H9 (cell line): ENCODE measurements at regions not wholly inside any gene's neighbourhood (a gene's known extent, or its start where the extent isn't known, plus 50 kb on each side); places are given as distances from the start of the nearest gene placed in this dataset.

Source experiments
- DNase-seq: peaks from one replicate; pipeline ENCODE4 v3.0.0-alpha.2; 2017
- H2AFZ ChIP-seq: one replicate; pipeline ENCODE4 v1.6.1; 2013; ENCODE audit warnings: mild to moderate bottlenecking, low read length, control low read depth, moderate library complexity
- H2AK5ac ChIP-seq: 2 replicates; pipeline ENCODE4 v1.6.1; 2013; ENCODE audit warnings: low read length, control low read depth, mixed read lengths; ENCODE audit not compliant: insufficient read length
- H2BK120ac ChIP-seq: one replicate; pipeline ENCODE4 v1.6.1; 2013; ENCODE audit warnings: low read depth, mild to moderate bottlenecking, low read length, control low read depth, inconsistent platforms; ENCODE audit not compliant: poor library complexity, severe bottlenecking
- H2BK12ac ChIP-seq: 2 replicates; pipeline ENCODE4 v1.6.1; 2013; ENCODE audit warnings: low read length, control low read depth, mixed read lengths, low read depth; ENCODE audit not compliant: insufficient read length
- H2BK15ac ChIP-seq: 2 replicates; pipeline ENCODE4 v1.6.1; 2013; ENCODE audit warnings: low read depth, low read length, control low read depth
- H2BK20ac ChIP-seq: one replicate; pipeline ENCODE4 v1.6.1; 2013; ENCODE audit warnings: low read depth, mild to moderate bottlenecking, low read length, control low read depth, inconsistent platforms; ENCODE audit not compliant: poor library complexity, severe bottlenecking
- H2BK5ac ChIP-seq: 2 replicates; pipeline ENCODE4 v1.6.1; 2013; ENCODE audit warnings: low read length, control low read depth, mixed read lengths; ENCODE audit not compliant: insufficient read length
- H3K14ac ChIP-seq: 2 replicates; pipeline ENCODE4 v1.6.1; 2013; ENCODE audit warnings: low read length, control low read depth; ENCODE audit not compliant: insufficient read depth
- H3K18ac ChIP-seq: 2 replicates; pipeline ENCODE4 v1.6.1; 2013; ENCODE audit warnings: low read depth, mild to moderate bottlenecking, mixed read lengths, low read length, control low read depth; ENCODE audit not compliant: insufficient read length
- H3K23ac ChIP-seq: 2 replicates; pipeline ENCODE4 v1.6.1; 2013; ENCODE audit warnings: low read length, control low read depth, mixed read lengths, low read depth; ENCODE audit not compliant: insufficient read length
- H3K23me2 ChIP-seq: 2 replicates; pipeline ENCODE4 v1.6.1; 2013; ENCODE audit warnings: low read depth, mild to moderate bottlenecking, mixed read lengths, low read length, control low read depth; ENCODE audit not compliant: insufficient read length, poor library complexity, severe bottlenecking
- H3K27ac ChIP-seq: 2 replicates; pipeline ENCODE4 v1.5.1; 2013; ENCODE audit warnings: low read length, control low read depth, mixed read lengths, low read depth; ENCODE audit not compliant: insufficient read length
- H3K27me3 ChIP-seq: 2 replicates; pipeline ENCODE4 v1.6.1; 2013; ENCODE audit warnings: low read length, control low read depth, inconsistent platforms; ENCODE audit not compliant: insufficient read depth
- H3K4ac ChIP-seq: 2 replicates; pipeline ENCODE4 v1.6.1; 2013; ENCODE audit warnings: low read depth, mild to moderate bottlenecking, control low read depth, inconsistent platforms, low read length, moderate library complexity
- H3K4me1 ChIP-seq: 2 replicates; pipeline ENCODE4 v1.6.1; 2013; ENCODE audit warnings: low read length, control low read depth, inconsistent platforms; ENCODE audit not compliant: insufficient read depth
- H3K4me2 ChIP-seq: 2 replicates; pipeline ENCODE4 v1.6.1; 2013; ENCODE audit warnings: low read length, control low read depth, mixed read lengths; ENCODE audit not compliant: insufficient read length, insufficient read depth
- H3K56ac ChIP-seq: 2 replicates; pipeline ENCODE4 v1.6.1; 2013; ENCODE audit warnings: low read depth, mild to moderate bottlenecking, mixed read lengths, low read length, control low read depth; ENCODE audit not compliant: insufficient read length
- H3K79me1 ChIP-seq: 2 replicates; pipeline ENCODE4 v1.6.1; 2013; ENCODE audit warnings: low read depth, mild to moderate bottlenecking, moderate library complexity, low read length, control low read depth, inconsistent platforms; ENCODE audit not compliant: insufficient read depth, poor library complexity, severe bottlenecking
- H3K79me2 ChIP-seq: 2 replicates; pipeline ENCODE4 v1.6.1; 2013; ENCODE audit warnings: low read length, control low read depth, inconsistent platforms; ENCODE audit not compliant: insufficient read depth
- H3K9ac ChIP-seq: 2 replicates; pipeline ENCODE4 v1.6.1; 2013; ENCODE audit warnings: low read length, control low read depth, mixed read lengths; ENCODE audit not compliant: insufficient read length; ENCODE audit errors: extremely low read depth
- H3K9me3 ChIP-seq: one replicate; pipeline ENCODE4 v1.6.1; 2013; ENCODE audit warnings: low read depth, low read length, inconsistent platforms; ENCODE audit not compliant: control insufficient read depth
- H3T11ph ChIP-seq: one replicate; pipeline ENCODE4 v1.6.1; 2013; ENCODE audit warnings: mild to moderate bottlenecking, low read length, control low read depth, inconsistent platforms
- H4K20me1 ChIP-seq: one replicate; pipeline ENCODE4 v1.6.1; 2013; ENCODE audit not compliant: control insufficient read depth, insufficient read length, insufficient read depth
- H4K5ac ChIP-seq: 2 replicates; pipeline ENCODE4 v1.6.1; 2013; ENCODE audit warnings: low read depth, mild to moderate bottlenecking, mixed read lengths, low read length, control low read depth; ENCODE audit not compliant: insufficient read length
- H4K8ac ChIP-seq: replicated peaks from 2 replicates; pipeline ENCODE4 v1.6.1; 2013; ENCODE audit warnings: low read length, control low read depth, mixed read lengths, low read depth; ENCODE audit not compliant: insufficient read length
- H4K91ac ChIP-seq: 2 replicates; pipeline ENCODE4 v1.6.1; 2013; ENCODE audit warnings: low read depth, mild to moderate bottlenecking, moderate library complexity, mixed read lengths, low read length, control low read depth; ENCODE audit not compliant: insufficient read length
- H3K27ac Mint-ChIP-seq, 3 experiments: 2 replicates in 2 of 3; 3 replicates in 1 of 3; pipeline ENCODE4 v1.8.0; 2020 to 2021; ENCODE audit warnings: mixed read lengths in 3 of 3, mild to moderate bottlenecking in 1 of 3, moderate library complexity in 1 of 3
- H3K27me3 Mint-ChIP-seq: 2 replicates; pipeline ENCODE4 v1.8.0; 2021; ENCODE audit warnings: low read depth, mild to moderate bottlenecking, moderate library complexity, mixed read lengths
- H3K36me3 Mint-ChIP-seq, 3 experiments: 2 replicates in 2 of 3; 3 replicates in 1 of 3; pipeline ENCODE4 v1.8.0; 2020 to 2021; ENCODE audit warnings: low read depth in 3 of 3, mixed read lengths in 3 of 3; ENCODE audit not compliant: insufficient read depth in 1 of 3
- H3K4me1 Mint-ChIP-seq, 2 experiments: 2 replicates each; pipeline ENCODE4 v1.8.0; 2020; ENCODE audit warnings: mixed read lengths in 2 of 2
- H3K4me3 Mint-ChIP-seq, 2 experiments: 2 replicates in 1 of 2; 3 replicates in 1 of 2; pipeline ENCODE4 v1.8.0; 2020 to 2021; ENCODE audit warnings: mild to moderate bottlenecking in 2 of 2, mixed read lengths in 2 of 2, moderate library complexity in 1 of 2
- H3K9me3 Mint-ChIP-seq, 2 experiments: 2 replicates in 1 of 2; 3 replicates in 1 of 2; pipeline ENCODE4 v1.8.0; 2020; ENCODE audit warnings: mild to moderate bottlenecking in 2 of 2, mixed read lengths in 2 of 2, moderate library complexity in 1 of 2
- CTCF ChIP-seq: fragments of 200-600 bp; sonication (generic); conservative IDR thresholded peaks from 3 replicates; pipeline ENCODE4 v1.8.0; 2021; ENCODE audit warnings: antibody characterized with exemption, mild to moderate bottlenecking
- WGBS: extraction: QIAGEN DNeasy Blood & Tissue Kit; methylation state at CpG from one replicate; pipeline ENCODE4 v1.1.7; 2013; ENCODE audit warnings: missing lambda C conversion rate, low lambda C conversion rate, mixed read lengths; ENCODE audit not compliant: insufficient read length; ENCODE audit errors: extremely low coverage; 5-methylcytosine and 5-hydroxymethylcytosine counted together

DNA sequence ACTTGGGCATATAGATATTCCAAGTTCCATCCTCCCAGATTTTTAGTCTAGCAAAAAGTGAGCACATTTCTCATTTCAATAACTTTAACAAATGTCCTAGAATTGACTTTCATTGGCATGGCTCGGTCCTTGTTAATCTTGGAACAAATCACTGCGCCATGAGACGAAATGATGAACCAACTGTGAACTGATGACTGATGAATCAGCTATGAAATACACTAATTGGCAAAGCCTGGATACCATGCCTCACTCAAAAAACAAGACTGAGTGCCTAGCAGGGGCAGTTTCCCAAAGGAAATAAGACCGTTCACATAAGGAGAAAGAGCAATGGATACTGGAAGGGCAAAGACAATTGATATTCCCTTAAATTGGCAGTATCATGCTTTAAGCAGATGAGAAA is 248.6 kb upstream of the VEGFC start:
- no peaks in the 10 kb centered on the region for H3K9me3 ChIP-seq
- no peak overlapping the region for H2AFZ ChIP-seq
- Mint-ChIP-seq H3K27ac (no peak overlapping the region), H3K27me3 (no peaks in the 10 kb centered on the region), H3K4me3 (no peak overlapping the region), H3K36me3 (no peaks in the 10 kb centered on the region), H3K9me3 (no peaks in the 10 kb centered on the region), H3K4me1 (peaks cover 0 to 3% of the 10 kb centered on the region in 2 experiments; a peak in 1 of 4 replicates)
- no peaks in the 10 kb centered on the region for H3K4me1 ChIP-seq
- WGBS = no CpG with 5 or more reads among the region's 4 CpGs
- no peak overlapping the region for H3T11ph ChIP-seq
- no peak overlapping the region for H3K14ac ChIP-seq
- no peak for DNase-seq
- H3K27me3 ChIP-seq = no peaks in the 10 kb centered on the region
- no peak overlapping the region for H2BK20ac ChIP-seq
- H2BK15ac ChIP-seq = no peak overlapping the region
- no peak overlapping the region for H2BK120ac ChIP-seq
- no peak overlapping the region for H2AK5ac ChIP-seq
- no peaks in the 10 kb centered on the region for H3K23me2 ChIP-seq
- H3K4me2 ChIP-seq = no peak overlapping the region
- H3K79me1 ChIP-seq = no peaks in the 10 kb centered on the region
- no peak overlapping the region for H3K23ac ChIP-seq
- TF ChIP-seq CTCF = no peak
- no peak overlapping the region for H3K27ac ChIP-seq
- H4K20me1 ChIP-seq = no peaks in the 10 kb centered on the region
- no peak overlapping the region for H4K91ac ChIP-seq
- H3K18ac ChIP-seq = no peak overlapping the region
- H2BK12ac ChIP-seq = no peak overlapping the region
- H3K4ac ChIP-seq = no peak overlapping the region
- H3K56ac ChIP-seq = no peak overlapping the region
- no peaks in the 10 kb centered on the region for H3K79me2 ChIP-seq
- H3K9ac ChIP-seq = no peak overlapping the region
- no peak overlapping the region for H4K5ac ChIP-seq
- H2BK5ac ChIP-seq = no peak overlapping the region
- H4K8ac ChIP-seq = no peak overlapping the region
